HL-60 (cell line): ENCODE measurements at regions not wholly inside any gene's neighbourhood (a gene's known extent, or its start where the extent isn't known, plus 50 kb on each side); places are given as distances from the start of the nearest gene placed in this dataset.

ENCODE experiments used
- DNase-seq, 2 experiments: peaks; one replicate each; pipeline ENCODE4 v3.0.0-alpha.2; 2010 to 2020; ENCODE audit warnings: low read depth in 1 of 2, low spot score in 1 of 2
- H3K27ac ChIP-seq: fragments of 250-450 bp; sonication (Bioruptor Pico); replicated peaks from 2 replicates; pipeline ENCODE4 v1.5.1; 2020; ENCODE audit warnings: mild to moderate bottlenecking, moderate library complexity
- H3K27me3 ChIP-seq: fragments of 250-450 bp; sonication (Bioruptor Pico); 2 replicates; pipeline ENCODE4 v1.5.1; 2021; ENCODE audit warnings: mild to moderate bottlenecking, moderate library complexity; ENCODE audit not compliant: insufficient read depth, poor library complexity, severe bottlenecking
- H3K4me3 ChIP-seq: replicated peaks from 2 replicates; pipeline ENCODE4 v1.5.1; 2011; ENCODE audit warnings: mild to moderate bottlenecking, control low read depth, low read length; ENCODE audit not compliant: insufficient read depth
- GABPA ChIP-seq: IDR thresholded peaks from 2 replicates; pipeline ENCODE4 v1.6.1; 2012; ENCODE audit warnings: low read depth
- POLR2AphosphoS5 ChIP-seq: IDR thresholded peaks from 2 replicates; pipeline ENCODE4 v1.6.1; 2012; ENCODE audit warnings: low read depth
- REST ChIP-seq: IDR thresholded peaks from 2 replicates; pipeline ENCODE4 v1.6.1; 2012; ENCODE audit warnings: low read depth; ENCODE audit not compliant: insufficient replicate concordance
- SPI1 ChIP-seq: IDR thresholded peaks from 2 replicates; pipeline ENCODE4 v1.6.1; 2012; ENCODE audit warnings: low read depth, mild to moderate bottlenecking, borderline replicate concordance
- TF ChIP-seq, protein P1 (sequence below): IDR thresholded peaks from one replicate; pipeline ENCODE4 v1.5.1; 2011; ENCODE audit warnings: low read length, control low read depth, inconsistent platforms; ENCODE audit not compliant: insufficient read depth

- Histone ChIP-seq H3K4me3 (no peak overlapping the region), H3K27ac (no peak overlapping the region), H3K27me3 (no peaks in the 10 kb centered on the region)
- no peak for DNase-seq
- TF ChIP-seq, protein P1, sequence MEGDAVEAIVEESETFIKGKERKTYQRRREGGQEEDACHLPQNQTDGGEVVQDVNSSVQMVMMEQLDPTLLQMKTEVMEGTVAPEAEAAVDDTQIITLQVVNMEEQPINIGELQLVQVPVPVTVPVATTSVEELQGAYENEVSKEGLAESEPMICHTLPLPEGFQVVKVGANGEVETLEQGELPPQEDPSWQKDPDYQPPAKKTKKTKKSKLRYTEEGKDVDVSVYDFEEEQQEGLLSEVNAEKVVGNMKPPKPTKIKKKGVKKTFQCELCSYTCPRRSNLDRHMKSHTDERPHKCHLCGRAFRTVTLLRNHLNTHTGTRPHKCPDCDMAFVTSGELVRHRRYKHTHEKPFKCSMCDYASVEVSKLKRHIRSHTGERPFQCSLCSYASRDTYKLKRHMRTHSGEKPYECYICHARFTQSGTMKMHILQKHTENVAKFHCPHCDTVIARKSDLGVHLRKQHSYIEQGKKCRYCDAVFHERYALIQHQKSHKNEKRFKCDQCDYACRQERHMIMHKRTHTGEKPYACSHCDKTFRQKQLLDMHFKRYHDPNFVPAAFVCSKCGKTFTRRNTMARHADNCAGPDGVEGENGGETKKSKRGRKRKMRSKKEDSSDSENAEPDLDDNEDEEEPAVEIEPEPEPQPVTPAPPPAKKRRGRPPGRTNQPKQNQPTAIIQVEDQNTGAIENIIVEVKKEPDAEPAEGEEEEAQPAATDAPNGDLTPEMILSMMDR = no peak
- TF ChIP-seq SPI1 (no peak), REST (no peak)
These were observed 153.6 kb upstream of the LINGO1 start for GRCh38 chr15:77786181-77786890.

DNA sequence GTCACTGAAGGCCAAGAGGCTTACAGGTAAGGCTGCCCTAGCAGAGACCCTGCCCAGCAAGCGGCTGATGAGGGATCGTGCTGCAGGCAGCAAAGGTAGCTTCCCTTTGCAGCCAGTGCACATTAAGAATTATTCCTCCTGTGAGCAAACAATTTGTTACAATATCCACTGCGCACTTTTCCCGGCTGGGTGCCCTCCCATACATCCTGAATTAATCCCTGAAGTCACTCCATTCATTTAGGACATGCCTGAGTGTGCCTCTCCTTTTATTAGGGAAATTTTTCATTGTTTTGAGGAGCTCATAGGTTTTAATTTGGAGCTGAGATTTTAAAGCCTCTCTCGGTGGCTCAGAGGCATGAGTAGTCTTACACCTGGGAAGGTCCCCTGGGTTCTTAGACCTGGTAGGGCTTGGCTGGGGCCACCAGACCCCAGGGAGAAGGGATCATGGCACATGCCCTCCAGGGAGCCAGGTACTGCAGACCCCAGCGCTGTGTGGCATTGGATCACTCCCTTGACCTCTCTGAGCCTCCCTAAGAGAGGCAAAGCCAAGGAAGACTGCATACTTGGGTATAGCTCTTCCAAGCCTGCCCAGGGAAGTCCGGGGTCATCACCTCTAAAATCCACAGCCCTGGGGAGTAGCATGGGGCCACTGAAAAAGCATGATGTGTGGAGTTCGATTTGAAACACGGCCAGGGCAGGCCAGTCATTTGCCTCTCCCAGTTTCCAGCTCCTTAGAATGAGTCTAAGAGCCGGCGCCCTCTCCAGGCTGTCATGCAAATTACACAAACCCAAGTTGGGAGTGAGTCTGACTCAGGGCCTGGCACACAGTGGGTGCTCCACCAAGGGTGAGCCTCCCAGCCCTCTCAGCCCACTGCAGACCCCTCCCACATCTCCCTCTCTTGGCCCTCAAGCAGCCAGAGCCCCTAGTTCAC, 151.9 kb upstream of the LINGO1 start:
- TF ChIP-seq REST (no peak), SPI1 (no peak), GABPA (no peak), POLR2AphosphoS5 (no peak)
- TF ChIP-seq, protein P1 = no peak
- peak in 1 of 2 experiments; percentile 22 for DNase-seq

GRCh38 chr15:77783636-77784035, 150.9 kb upstream of the LINGO1 start:
- no peak overlapping the region for H3K27ac ChIP-seq
- TF ChIP-seq POLR2AphosphoS5 = no peak
- TF ChIP-seq REST = no peak
- no peak for TF ChIP-seq SPI1
- TF ChIP-seq, protein P1 = no peak
- H3K27me3 ChIP-seq = no peaks in the 10 kb centered on the region
- no peak overlapping the region for H3K4me3 ChIP-seq
- no peak for DNase-seq

More for the DNA sequence above, 151.9 kb upstream of the LINGO1 start:
- no peak overlapping the region for H3K27ac ChIP-seq
- H3K27me3 ChIP-seq = no peaks in the 10 kb centered on the region
- H3K4me3 ChIP-seq = no peak overlapping the region
